RPMI8226 (cell line): ENCODE measurements at regions not wholly inside any gene's neighbourhood (a gene's known extent, or its start where the extent isn't known, plus 50 kb on each side); places are given as distances from the start of the nearest gene placed in this dataset.

Source experiments
- DNase-seq: peaks from one replicate; pipeline ENCODE4 v3.0.0-alpha.2; 2015

DNA sequence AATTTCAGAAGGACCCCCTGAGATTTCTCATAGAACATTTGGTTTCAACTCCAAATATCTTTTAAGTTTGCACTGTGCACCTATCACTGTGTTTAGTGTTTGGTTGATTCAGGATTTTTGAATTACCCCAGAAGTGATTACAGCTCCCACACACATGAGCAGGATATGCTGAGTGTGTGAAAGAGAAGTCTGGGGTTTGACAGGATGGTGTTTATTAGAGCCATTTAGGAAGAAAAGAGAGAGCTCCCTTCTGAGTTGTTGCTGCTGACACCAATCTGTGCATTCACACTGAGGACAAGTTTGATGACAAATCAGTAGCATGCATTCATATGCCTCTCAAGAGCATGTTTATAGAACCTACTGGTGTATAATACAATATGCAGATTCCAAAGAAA is 118.1 kb downstream of the RPL22L1 start:
- DNase-seq: no peak

DNA sequence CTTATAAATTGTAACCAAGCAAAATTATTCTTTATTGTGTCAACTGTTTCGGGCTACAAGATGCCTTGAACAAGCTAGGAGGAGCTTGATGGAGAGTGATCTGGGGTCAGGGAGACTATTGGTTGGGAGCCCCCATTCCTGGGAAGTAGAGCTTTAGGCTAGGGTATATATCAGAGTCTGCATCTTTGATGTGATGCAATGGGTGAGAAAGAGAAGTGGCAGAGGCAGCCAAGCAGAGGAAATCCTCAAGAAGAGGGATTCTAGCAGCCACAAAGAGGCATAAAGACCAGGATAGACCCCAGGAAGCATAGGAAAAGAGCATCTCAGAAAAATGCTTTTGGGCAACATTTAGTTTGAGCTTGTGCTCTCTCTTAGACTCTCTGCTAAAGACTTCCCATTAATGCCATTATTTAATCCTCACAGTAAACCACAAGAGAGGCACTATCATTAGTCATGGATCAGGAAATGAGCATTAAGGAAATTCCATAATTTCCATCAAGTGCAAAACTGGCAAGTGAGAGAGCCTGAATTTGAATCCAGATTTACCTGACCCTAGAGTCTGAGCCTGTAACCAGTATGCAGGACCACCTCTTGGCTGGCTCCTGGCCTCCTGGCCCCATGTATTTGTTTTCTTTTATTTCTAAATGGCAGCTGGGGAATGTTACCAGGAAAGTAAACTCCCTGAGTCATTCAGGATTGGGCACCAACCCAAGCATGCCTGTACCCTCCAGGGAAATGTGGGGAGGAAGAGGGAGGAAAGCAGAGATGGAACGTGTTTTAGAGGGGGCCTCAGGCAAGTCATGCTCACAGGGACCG is 118.7 kb downstream of the RPL22L1 start:
- no peak for DNase-seq

DNA sequence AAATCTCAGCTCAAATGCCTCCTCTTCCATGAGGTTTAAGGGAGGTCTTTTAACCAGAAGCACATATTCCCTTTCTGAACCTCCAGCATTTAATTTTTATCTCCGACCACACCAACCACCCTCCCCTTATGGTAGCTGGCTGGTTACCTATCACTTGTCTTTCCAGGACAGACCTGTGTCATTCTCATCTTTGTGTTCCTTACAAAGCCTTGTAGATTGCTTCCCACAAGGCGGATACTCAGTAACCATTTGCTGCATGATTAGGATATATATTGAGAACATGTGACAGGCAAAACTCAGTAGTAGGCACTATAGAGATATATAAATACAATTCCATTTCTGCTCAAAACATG is 119.5 kb downstream of the RPL22L1 start:
- no peak for DNase-seq

DNA sequence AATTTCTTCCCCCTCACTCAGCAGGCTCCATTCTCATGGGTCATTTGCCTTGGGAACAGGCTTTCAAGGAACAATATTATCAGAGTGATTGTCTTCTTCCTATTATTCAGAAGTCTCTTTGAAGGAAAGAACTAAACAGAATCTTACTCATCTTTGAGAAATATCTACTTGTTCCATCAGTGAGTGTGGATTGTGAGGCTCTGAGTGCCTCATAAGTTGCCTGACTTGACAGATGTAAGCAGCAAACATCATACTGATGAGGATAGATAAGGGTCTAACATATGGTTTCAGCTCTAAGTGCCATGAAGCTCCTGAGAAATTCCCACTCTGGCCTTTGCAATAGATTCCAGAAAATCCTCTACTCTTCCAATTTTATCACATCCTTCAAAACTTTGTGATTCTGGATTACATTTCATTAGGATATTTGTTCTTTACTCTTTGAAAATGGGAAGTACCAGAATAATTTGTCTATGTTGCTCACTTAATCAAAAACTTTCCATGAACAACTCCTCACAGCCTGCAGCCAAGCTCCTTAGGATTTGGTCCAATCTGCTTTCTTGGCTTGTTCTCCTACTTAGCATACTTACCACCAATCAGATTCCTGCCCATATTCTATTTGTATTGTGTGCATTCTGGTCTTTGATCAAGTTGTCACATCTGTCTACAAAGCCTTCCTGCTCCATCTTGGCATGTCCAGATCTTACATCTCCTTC is 120.1 kb downstream of the RPL22L1 start:
- DNase-seq: no peak

DNA sequence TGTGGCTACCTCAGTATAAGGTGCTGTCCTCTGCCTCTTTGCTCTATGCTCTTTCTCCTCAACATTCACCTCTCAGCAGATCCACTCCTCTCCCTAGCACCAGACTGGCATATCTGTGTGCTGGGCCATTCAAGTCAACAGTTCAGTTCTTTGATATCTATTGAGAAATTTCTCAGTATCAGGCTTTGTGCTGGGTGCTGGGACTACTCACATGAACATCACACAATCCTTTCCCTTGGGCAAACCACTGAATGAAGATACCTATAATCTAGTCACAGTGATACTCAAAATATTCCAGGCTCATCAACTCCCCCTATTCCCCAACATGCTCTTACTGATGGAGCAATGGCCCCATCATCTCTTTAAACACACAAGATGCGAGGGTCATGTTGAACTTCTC is 120.8 kb downstream of the RPL22L1 start:
- DNase-seq: no peak

DNA sequence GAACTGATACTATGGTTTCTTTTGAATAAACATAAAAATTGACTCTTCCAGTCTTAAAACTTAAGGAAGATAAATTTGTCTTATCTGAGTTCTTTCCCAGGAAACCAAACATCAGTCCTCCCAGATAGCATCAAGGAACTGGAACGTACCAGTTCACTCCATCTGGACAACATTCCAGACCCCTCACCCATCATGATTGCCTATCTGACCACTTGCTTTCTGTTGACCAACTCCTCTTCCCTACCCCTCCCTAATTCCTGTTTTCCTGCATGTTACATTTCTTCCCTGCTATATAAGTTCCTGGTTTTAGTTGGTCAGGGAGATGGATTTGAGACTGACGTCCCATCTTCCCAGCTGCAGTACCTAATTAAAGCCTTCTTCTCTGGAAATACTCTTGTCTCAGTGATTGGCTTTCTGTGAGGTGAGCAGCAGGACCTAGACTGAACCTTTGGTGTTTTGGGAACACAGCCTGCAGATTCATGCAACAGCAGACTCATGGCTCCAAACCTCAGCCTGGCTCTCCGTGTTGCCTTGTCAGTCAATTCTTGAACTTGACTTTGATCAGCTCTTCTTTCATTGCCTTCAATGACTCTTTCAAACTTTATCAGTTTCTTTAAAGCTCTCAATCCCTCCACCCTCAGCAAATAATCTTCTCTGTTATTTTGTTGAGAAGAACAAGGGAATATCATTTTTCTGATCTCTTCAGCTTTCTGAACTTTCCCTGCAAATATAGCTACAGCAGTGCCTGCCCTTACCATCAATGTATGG is 123.6 kb downstream of the RPL22L1 start:
- no peak for DNase-seq

DNA sequence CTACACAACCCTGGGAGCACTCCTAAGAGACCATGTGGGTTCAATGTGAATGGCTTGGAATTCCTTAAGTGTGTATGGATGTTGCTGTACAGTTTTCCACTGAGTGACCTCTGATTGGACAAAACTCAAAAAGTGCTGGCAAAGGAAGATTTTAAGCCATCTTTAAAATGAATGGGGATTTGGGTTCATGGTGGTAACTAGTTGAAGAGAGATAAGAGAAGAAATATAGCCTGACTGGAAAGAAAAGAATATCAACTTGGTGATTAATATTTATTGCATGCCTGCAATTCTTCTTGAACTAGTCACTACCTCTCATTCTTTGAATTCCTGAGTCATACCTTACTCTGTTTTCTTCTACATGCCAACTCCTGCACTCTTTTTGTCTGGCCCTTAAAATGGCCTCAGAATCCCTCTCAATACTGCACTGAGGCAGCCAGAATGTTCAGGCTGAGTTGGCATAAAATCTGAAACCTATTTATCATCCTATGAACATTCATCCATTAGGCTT is 124.7 kb downstream of the RPL22L1 start:
- DNase-seq: no peak

DNA sequence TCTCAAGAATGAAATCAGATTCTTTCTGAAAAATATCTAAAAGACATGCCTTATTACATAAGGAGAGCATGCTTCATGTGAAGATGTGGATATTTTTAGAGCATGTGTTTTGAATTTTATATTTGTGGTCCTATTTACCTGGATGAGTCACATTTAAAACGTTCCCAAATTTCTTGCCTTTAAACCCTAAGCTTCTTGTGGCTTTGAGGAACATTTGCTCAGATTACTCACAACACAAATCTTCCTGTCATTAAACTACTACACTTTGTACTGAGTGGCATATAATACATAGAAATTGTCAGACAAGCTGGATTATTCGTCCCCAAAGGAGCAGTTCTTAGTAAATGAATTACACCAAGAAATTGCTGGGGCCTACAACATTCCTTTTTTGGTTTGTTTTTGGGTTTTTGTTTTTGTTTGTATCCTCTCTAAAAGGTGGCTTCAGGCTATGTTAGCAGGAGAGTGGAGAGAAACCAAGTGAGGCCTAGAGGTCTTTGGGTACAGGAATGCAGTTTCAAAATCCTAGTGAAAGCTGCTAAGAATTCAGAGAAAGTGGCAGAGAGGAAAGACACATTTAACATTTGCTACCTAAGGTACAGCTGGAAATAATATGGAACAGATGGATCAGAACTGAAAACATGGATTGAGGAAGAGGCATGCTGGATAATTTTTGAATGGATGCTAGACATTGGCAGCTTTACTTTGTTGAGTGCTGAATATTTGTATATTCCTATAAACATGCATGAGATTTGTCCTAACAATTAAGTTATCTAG is 128.1 kb downstream of the RPL22L1 start:
- no peak for DNase-seq

DNA sequence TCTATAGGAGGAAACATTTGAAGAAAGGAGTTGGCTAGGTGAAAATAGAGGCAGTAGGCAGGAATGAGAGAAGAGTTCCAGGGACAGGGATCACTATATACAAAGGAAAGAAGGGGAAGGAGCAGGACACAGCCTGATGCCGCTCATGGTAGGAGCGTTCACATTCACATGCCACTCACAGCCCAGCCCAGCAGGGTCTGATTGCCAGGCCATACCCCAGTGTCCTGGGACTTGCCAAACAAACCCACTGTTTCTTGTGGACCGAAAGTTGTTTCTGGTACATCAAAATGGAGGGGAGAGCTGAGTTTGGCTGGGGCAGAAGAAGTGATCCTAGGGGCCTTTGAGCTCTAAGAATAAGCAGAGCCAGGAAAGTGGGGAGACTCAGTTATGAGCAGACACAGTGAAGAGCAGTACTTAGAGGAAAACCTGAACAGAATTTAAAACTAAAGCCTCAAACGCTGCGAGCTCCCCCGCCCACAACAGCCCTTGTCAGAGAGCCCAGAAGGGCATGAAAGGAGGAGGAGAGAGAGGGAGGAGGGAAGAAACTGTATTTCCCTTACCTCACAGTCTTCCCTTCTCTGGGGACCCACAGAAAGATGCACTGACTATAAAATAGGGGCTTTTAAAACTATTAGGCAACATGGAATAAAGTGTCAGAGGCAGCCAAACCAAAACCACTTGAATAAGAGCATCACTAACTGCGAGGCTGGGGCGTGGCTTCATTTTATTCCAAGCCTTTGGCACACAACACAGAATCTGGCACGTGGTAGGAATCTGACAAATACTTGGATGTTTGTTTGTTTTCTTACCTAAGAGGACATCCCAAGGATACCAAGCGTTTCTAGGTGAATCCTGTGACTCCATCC is 129.0 kb downstream of the RPL22L1 start:
- DNase-seq: no peak

DNA sequence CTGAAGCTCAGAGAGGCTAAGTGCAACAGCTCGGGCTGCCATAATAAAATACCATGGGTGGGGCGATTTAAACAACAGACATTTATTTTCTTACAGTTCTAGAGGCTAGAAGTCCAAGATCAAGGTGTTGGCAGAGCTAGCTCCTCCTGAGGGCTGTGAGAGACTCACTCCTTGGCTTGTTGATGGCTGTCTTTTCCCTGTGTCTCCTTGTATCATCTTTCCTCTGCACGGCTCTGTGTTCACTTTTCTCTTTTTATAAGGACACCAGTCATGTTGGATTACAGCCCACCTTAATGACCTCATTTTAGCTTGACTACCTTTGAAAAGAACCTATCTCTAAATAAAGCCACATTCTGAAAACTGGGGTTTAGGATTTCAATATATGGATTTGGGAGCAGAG is 129.7 kb downstream of the RPL22L1 start:
- no peak for DNase-seq

DNA sequence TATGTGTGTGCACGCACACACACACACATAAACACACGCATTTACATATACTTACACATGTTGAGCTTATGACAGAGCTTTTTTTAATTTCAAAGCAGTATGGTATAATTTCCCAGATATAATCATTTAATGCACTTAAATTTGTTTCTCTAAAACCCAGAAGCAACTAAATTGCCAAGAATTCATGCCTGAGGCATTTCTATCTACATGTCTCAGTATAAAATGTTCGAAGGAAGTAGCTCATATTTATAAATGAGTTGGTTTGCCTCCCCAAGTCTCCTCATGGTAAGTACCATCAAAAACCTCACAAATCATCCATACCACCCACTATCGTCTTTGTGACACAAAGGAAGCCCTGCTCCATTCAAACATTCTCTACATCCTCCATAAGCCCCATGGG is 130.6 kb downstream of the RPL22L1 start:
- DNase-seq: no peak

DNA sequence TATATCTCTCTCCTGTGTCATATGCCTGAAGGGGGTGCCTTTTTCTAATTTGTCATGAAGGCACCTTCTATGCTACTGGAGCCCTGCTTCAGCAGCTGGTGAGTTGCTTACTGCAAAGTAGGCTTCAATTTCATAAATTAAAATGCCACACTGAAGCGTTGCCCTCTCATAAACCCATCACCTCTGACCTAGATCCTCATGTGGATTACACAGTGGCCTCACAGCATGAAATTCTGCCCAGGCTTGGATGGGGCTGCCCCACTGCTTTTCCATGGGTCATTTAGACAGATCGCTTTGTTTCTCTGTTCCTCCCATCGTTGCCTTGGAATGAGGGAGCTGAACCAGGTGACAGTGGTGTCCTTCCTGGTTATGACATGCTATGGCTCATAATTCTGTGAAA is 131.2 kb downstream of the RPL22L1 start:
- DNase-seq: no peak

DNA sequence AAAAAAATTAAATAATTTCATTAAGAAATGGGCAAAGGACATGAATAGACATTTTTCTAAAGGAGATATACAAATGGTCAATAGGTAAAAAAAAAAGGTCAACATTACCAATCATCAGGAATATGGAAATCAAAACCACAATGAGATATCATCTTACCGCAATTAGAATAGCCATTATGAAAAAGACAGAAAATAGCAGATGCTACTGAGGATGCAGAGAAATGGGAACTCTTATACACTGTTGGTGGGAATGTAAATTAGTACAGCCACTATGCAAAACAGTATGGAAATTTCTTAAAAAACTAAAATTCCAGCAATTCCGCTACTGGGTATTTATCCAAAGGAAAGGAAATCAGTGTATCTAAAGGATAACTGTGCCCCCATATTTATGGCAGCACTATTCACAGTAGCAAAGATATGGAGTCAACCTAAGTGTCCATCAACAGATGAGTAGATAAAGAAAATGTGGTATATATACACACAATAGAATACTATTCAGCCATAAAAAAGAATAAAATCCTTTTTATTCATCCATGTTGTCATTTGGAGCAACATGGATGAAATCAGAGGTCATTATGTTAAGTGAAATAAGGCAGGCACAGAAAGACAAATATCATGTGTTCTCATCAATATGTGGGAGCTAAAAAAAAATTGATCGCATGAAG is 132.4 kb downstream of the RPL22L1 start:
- DNase-seq: no peak

DNA sequence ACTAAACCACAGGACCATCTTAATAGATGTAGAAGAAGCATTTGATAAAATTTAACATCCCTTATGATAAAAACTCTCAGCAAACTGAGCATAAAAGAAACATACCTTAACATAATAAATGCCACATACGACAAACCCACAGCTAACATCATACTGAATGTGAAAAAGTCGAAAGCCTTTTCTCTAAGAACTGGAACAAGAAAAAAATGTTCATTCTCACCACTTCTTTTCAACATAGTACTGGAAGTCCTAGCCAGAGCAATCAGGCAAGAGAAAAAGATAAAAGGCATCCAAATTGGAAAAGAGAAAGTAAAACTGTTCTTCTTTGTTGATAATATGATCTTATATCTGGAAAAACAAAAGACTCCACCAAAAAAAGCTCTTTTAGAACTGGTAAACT is 134.2 kb downstream of the RPL22L1 start:
- no peak for DNase-seq

DNA sequence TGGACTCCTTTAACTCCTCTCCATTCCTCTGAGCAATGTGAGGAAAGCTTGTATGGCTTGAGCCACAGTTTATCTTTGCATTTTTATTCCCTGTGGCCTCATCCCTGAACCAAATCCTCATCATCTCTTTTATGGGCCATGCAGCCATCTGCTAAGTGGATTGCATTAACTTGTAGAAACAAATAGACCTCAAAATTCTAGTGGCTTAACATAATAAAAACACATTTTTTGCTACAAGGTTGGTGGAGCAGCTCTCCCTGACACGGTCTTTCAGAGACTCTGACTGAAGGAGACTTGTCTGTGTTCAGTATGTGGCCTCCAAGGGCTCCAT is 135.3 kb downstream of the RPL22L1 start:
- DNase-seq: no peak

DNA sequence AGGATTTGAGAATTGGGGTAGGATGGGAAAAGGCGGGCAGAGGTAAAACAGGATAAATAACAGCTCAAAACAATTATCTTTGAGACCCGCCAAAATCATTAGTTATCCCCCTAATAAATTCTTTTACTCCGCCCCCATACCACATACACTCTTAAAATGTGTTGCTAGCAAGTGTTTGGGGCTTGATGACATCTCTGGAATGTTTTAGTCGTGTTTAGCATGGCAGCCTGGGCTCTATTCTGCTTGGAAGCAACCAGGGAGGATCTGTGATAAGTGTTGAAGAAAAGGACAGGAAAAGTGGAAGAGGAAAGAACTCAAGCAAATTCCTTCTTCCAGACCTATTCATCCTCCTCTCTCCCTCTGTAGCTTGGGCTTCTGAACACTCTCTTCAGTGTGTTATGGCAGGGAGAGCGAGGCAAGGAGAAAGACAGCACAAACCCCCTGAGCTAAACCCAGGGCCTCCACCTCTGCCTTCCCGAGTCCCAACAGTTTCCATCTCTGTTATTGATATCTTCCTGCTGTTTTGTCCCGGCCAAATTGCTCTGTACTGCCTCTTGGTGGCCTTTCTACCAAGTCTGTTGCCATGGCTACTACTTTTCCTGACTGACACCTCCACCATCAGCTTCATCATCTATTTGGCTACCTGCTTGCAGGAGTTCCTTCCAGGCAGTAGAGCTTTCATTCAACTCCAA is 135.8 kb downstream of the RPL22L1 start:
- no peak for DNase-seq

DNA sequence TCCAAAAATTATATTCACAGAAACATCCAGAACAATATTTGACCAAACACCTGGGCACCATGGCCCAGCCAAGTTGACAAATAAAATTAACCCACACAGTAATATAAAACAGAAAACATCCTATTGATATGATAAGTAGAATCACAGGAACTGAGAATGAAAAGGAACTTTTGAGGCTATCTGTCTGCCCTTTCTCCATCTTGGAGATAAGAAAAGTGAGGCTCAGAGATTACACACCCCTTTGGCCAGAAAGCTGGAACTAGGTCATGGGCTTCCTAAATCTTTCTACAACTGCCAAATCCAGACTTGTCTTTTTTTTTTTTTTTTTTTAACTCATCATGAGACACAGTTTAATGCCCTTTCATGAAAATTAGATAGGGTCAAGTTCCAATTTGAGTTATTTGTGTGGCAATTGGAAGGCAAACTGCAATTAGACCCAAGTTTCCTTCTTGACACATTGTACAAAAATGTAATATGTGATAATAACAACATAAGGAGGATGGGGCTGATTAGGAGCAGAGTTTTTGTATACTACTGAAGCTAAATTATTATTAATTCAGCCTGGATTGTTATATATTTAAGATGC is 137.2 kb downstream of the RPL22L1 start:
- no peak for DNase-seq

DNA sequence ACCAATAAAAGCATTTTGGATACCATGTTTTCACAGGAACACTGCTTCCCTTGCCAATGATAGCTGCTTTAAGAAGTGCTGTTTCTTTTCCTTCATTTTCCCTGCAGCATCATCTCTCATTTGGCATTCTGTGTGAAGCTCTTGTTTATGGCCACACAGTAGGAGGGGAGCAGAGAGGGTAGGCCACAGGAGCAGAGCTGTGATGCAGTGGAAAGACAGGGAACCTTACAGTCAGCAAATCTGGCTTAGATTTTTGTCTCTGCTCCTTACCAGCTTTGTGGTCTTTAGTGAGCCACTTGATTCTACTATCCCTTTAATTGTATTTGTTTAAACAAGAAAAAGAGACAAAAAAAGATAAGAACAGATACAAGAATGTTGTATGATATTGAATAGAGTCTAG is 138.7 kb downstream of the RPL22L1 start:
- no peak for DNase-seq

DNA sequence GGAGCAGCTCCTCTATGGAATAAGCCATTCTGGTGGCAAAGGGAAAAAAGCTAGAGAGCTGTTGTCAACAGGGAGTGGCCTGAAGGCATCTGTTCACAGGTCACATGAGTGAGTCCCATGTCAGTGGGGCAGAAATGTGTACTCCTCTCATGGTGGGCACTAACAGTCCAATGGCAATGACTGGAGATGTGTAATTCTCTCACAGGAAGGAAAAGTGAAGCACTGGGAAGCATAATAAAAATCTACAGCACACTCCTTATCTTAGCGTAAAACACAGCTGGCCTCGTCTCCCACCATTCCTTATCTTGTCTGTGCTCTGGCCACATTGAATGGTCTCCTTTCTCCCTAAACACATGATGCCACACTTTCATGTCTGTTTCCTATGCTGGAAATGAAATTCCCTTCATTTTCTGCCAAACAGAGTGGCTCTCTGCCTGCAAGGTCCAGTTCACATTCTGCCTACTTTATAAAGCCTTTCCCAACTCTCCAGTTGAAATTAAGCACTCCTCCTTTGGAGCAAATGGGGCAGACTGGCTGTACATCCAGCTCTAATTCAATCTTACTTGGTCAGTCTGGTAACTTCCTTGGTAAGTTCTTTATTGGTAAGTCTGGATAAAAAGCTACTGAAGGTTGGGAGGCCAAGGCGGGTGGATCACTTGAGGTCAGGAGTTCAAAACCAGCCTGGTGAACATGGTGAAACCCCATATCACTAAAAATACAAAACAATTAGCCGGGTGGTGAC is 139.8 kb downstream of the RPL22L1 start:
- no peak for DNase-seq

DNA sequence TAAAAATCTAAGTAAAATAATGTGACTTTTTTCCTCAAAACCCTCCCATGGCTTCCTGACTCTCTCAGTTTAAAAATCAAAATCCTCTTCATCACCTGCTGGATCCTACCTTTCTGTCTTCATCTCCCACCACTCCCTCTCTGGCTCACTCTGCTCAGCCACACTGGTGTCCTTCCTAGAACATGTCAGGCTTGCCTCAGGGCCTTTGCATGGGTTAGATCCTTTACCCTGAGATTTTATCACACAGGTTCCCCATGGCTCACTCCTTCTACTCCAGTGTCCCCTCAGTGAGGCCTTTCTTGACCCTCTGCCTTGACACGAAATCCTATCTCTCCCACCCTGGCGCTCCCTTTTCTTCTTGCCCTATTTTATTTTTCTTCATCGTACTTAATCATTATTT is 141.8 kb downstream of the RPL22L1 start:
- no peak for DNase-seq
